HL-60 (cell line): ENCODE measurements at regions not wholly inside any gene's neighbourhood (a gene's known extent, or its start where the extent isn't known, plus 50 kb on each side); places are given as distances from the start of the nearest gene placed in this dataset.

Experiments used
- CTCF ChIP-seq: IDR thresholded peaks from one replicate; pipeline ENCODE4 v1.5.1; 2011; ENCODE audit warnings: low read length, control low read depth, inconsistent platforms; ENCODE audit not compliant: insufficient read depth
- GABPA ChIP-seq: IDR thresholded peaks from 2 replicates; pipeline ENCODE4 v1.6.1; 2012; ENCODE audit warnings: low read depth
- POLR2AphosphoS5 ChIP-seq: IDR thresholded peaks from 2 replicates; pipeline ENCODE4 v1.6.1; 2012; ENCODE audit warnings: low read depth
- TF ChIP-seq, protein P1 (sequence below): IDR thresholded peaks from 2 replicates; pipeline ENCODE4 v1.6.1; 2012; ENCODE audit warnings: low read depth; ENCODE audit not compliant: insufficient replicate concordance

DNA sequence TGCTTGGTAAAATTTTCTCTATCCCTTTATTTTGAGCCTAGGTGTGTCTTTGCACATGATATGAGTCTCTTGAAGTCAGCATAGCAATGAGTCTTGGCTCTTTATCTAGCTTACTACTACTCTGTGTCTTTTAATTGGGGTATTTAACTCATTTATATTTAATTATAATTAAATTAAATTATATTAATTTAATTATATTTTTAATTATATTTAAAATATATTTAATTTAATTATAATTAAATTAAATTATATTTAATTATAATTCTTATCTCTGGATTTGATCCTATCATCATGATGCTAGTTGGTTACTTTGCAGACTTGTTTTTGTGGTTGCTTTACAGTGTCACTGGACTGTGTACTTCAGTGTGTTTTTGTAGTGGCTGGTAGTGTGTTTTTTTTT, 201.2 kb upstream of the ITM2A start:
- TF ChIP-seq POLR2AphosphoS5 (no peak), CTCF (no peak), GABPA (no peak)
- TF ChIP-seq, protein P1, sequence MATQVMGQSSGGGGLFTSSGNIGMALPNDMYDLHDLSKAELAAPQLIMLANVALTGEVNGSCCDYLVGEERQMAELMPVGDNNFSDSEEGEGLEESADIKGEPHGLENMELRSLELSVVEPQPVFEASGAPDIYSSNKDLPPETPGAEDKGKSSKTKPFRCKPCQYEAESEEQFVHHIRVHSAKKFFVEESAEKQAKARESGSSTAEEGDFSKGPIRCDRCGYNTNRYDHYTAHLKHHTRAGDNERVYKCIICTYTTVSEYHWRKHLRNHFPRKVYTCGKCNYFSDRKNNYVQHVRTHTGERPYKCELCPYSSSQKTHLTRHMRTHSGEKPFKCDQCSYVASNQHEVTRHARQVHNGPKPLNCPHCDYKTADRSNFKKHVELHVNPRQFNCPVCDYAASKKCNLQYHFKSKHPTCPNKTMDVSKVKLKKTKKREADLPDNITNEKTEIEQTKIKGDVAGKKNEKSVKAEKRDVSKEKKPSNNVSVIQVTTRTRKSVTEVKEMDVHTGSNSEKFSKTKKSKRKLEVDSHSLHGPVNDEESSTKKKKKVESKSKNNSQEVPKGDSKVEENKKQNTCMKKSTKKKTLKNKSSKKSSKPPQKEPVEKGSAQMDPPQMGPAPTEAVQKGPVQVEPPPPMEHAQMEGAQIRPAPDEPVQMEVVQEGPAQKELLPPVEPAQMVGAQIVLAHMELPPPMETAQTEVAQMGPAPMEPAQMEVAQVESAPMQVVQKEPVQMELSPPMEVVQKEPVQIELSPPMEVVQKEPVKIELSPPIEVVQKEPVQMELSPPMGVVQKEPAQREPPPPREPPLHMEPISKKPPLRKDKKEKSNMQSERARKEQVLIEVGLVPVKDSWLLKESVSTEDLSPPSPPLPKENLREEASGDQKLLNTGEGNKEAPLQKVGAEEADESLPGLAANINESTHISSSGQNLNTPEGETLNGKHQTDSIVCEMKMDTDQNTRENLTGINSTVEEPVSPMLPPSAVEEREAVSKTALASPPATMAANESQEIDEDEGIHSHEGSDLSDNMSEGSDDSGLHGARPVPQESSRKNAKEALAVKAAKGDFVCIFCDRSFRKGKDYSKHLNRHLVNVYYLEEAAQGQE: no peak
